ENCODE measurements at regions not wholly inside any gene's neighbourhood (a gene's known extent, or its start where the extent isn't known, plus 50 kb on each side); places are given as distances from the start of the nearest gene placed in this dataset.

DNA sequence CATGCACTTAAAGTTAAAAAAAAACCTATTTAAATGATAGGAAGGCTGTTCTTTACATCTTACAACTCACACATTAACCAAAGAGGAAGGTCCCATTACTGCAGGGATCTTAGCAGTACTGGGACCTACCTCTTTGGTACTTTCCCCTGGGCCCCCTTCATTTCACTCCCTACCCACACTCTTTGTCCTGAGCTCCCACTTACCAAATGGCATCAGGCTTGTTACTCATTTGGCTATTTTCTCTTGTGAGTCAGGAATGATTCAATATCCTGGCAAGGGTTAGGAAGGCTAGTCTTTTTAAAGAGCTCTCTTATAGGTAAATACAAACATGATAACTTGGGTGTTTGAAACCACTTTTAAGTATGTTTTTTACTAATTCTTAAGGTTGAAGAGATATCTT, 117.4 kb upstream of the ELL2 start:
- ATAC-seq (ENCODE audit: low read depth) (no peak), DNase-seq (no peak)
- no peaks in the 10 kb centered on the region for H3K9me3 Mint-ChIP-seq
- H3K27me3 Mint-ChIP-seq = peaks cover 5% of the 10 kb centered on the region
- H3K36me3 Mint-ChIP-seq = peaks cover 2% of the 10 kb centered on the region
- no peak overlapping the region for H3K27ac Mint-ChIP-seq
- H3K4me3 Mint-ChIP-seq = no peak overlapping the region
- POLR2A ChIA-PET = no interaction called here
- H3K4me1 Mint-ChIP-seq = peaks cover 2% of the 10 kb centered on the region

GRCh38 chr5:96076451-96076850, 114.8 kb upstream of the ELL2 start:
- ATAC-seq (ENCODE audit: low read depth) (no peak), DNase-seq (no peak)
- POLR2A ChIA-PET = no interaction called here
- H3K27me3 Mint-ChIP-seq = peaks cover 1% of the 10 kb centered on the region
- H3K36me3 Mint-ChIP-seq = peaks cover 2% of the 10 kb centered on the region
- H3K27ac Mint-ChIP-seq = no peak overlapping the region
- H3K4me3 Mint-ChIP-seq = no peak overlapping the region
- H3K4me1 Mint-ChIP-seq = no peaks in the 10 kb centered on the region
- no peaks in the 10 kb centered on the region for H3K9me3 Mint-ChIP-seq

GRCh38 chr5:96075579-96076289, 114.1 kb upstream of the ELL2 start:
- H3K27me3 Mint-ChIP-seq = peaks cover 1% of the 10 kb centered on the region
- POLR2A ChIA-PET = no interaction called here
- H3K27ac Mint-ChIP-seq = no peak overlapping the region
- ATAC-seq (ENCODE audit: low read depth) = no peak
- no peaks in the 10 kb centered on the region for H3K36me3 Mint-ChIP-seq
- peaks cover under 1% of the 10 kb centered on the region for H3K9me3 Mint-ChIP-seq
- H3K4me3 Mint-ChIP-seq = no peak overlapping the region
- no peak for DNase-seq
- H3K4me1 Mint-ChIP-seq = peaks cover under 1% of the 10 kb centered on the region

DNA sequence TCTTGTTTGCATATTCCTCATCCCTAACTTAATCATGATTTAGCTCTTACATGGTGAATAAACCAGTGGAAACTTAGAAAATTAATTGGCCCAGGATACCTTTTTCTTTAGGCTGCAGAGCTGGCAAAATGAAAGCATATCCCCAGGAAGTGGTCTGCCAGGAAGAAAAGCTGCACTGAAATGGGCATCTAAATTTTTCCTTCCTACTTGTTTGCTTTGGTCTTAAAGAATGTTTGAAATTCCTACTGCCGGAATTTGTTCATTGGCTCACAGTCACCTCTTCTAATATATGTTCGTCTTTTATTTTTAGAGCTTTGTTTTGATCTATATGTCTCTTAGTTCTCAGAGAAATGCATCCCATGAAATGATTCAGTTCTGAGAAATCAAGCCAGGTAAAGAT, 113.2 kb upstream of the ELL2 start:
- DNase-seq (no peak), ATAC-seq (ENCODE audit: low read depth) (no peak)
- Mint-ChIP-seq H3K9me3 (peaks cover 1% of the 10 kb centered on the region), H3K4me3 (no peak overlapping the region), H3K4me1 (peaks cover 6% of the 10 kb centered on the region), H3K27me3 (peaks cover 1% of the 10 kb centered on the region), H3K36me3 (no peaks in the 10 kb centered on the region), H3K27ac (no peak overlapping the region)
- POLR2A ChIA-PET = no interaction called here

GRCh38 chr5:96074460-96074859, 112.8 kb upstream of the ELL2 start:
- Mint-ChIP-seq H3K4me3 (no peak overlapping the region), H3K9me3 (peaks cover 1% of the 10 kb centered on the region), H3K27me3 (peaks cover 1% of the 10 kb centered on the region), H3K36me3 (no peaks in the 10 kb centered on the region), H3K27ac (no peak overlapping the region), H3K4me1 (peaks cover 6% of the 10 kb centered on the region)
- no peak for ATAC-seq (ENCODE audit: low read depth)
- POLR2A ChIA-PET = no interaction called here
- DNase-seq = no peak

GRCh38 chr5:96072791-96073165, 111.1 kb upstream of the ELL2 start:
- H3K9me3 Mint-ChIP-seq = peaks cover 1% of the 10 kb centered on the region
- H3K4me1 Mint-ChIP-seq = peaks cover 6% of the 10 kb centered on the region
- no peak overlapping the region for H3K4me3 Mint-ChIP-seq
- no peaks in the 10 kb centered on the region for H3K27me3 Mint-ChIP-seq
- DNase-seq (no peak), ATAC-seq (ENCODE audit: low read depth) (no peak)
- H3K27ac Mint-ChIP-seq = no peak overlapping the region
- H3K36me3 Mint-ChIP-seq = no peaks in the 10 kb centered on the region
- POLR2A ChIA-PET = no interaction called here

GRCh38 chr5:96072138-96072790, 110.6 kb upstream of the ELL2 start:
- no peaks in the 10 kb centered on the region for H3K36me3 Mint-ChIP-seq
- POLR2A ChIA-PET = no interaction called here
- ATAC-seq (ENCODE audit: low read depth) (no peak), DNase-seq (no peak)
- no peak overlapping the region for H3K4me3 Mint-ChIP-seq
- H3K27me3 Mint-ChIP-seq = no peaks in the 10 kb centered on the region
- no peak overlapping the region for H3K27ac Mint-ChIP-seq
- H3K9me3 Mint-ChIP-seq = peaks cover 1% of the 10 kb centered on the region
- peaks cover 6% of the 10 kb centered on the region for H3K4me1 Mint-ChIP-seq

DNA sequence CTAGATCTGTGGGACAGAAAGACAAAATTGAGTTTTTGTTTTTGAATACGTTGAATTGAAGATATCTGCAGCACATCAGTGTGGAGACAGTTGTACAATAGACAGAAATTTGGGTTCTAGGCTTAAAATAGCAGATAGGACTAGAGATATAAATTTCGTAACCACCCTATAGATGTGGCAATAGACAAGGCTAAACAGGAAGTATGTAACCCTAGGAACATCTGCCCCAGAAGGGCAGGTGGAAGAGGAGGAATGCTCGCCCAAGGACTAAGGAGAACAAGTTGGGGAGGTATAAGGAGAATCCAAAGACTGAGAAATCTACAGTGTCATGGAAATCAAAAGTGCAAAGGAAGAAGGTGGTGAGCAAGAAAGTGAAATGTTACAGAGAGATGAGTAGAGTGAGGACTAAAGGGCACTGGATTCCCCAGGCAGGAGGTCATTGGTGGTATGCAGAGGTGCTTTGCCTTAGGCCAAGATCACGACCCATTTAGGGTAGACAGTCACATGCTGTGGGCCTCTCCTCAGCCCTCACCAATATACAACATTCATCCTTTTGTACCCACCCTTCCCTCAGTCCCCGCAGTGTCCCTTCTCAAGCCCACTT, 109.1 kb upstream of the ELL2 start:
- H3K27ac Mint-ChIP-seq = no peak overlapping the region
- POLR2A ChIA-PET = no interaction called here
- peaks cover 1% of the 10 kb centered on the region for H3K9me3 Mint-ChIP-seq
- H3K4me1 Mint-ChIP-seq = peaks cover 8% of the 10 kb centered on the region
- H3K27me3 Mint-ChIP-seq = no peaks in the 10 kb centered on the region
- H3K4me3 Mint-ChIP-seq = no peak overlapping the region
- no peaks in the 10 kb centered on the region for H3K36me3 Mint-ChIP-seq
- DNase-seq (no peak), ATAC-seq (ENCODE audit: low read depth) (no peak)

GRCh38 chr5:96067894-96068614, 106.4 kb upstream of the ELL2 start:
- Mint-ChIP-seq H3K27me3 (no peaks in the 10 kb centered on the region), H3K27ac (no peak overlapping the region), H3K4me3 (no peak overlapping the region), H3K36me3 (no peaks in the 10 kb centered on the region), H3K9me3 (peaks cover 1% of the 10 kb centered on the region), H3K4me1 (peaks cover 11% of the 10 kb centered on the region)
- POLR2A ChIA-PET = no interaction called here
- ATAC-seq (ENCODE audit: low read depth) (no peak), DNase-seq (no peak)

DNA sequence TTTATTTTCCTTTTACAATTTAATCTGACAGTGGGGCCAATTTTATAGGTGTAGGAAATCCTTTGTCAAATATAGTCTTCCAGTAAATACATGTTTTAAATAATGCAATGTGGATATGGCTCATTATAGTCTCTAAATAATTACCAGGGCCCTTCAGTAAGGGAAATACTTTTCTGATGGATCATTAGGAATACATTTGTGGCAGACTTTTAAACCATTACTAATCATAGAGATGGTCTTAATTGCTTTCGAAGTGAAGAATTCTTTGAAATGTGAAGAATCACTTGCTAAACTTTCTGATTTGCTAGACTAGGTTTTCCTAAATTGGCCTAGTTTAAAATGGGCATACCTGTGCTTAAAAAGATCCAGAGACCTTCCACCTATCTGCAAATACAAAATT, 105.6 kb upstream of the ELL2 start:
- no peak for DNase-seq
- Mint-ChIP-seq H3K4me3 (no peak overlapping the region), H3K27me3 (no peaks in the 10 kb centered on the region), H3K4me1 (peaks cover 11% of the 10 kb centered on the region), H3K9me3 (peaks cover 1% of the 10 kb centered on the region), H3K36me3 (no peaks in the 10 kb centered on the region), H3K27ac (no peak overlapping the region)
- no peak for ATAC-seq (ENCODE audit: low read depth)
- POLR2A ChIA-PET = no interaction called here

GRCh38 chr5:96066386-96066719, 104.7 kb upstream of the ELL2 start:
- Mint-ChIP-seq H3K4me1 (peaks cover 11% of the 10 kb centered on the region), H3K4me3 (no peak overlapping the region), H3K36me3 (no peaks in the 10 kb centered on the region), H3K27ac (no peak overlapping the region), H3K9me3 (peaks cover 3% of the 10 kb centered on the region), H3K27me3 (no peaks in the 10 kb centered on the region)
- POLR2A ChIA-PET = no interaction called here
- DNase-seq = no peak
- no peak for ATAC-seq (ENCODE audit: low read depth)

DNA sequence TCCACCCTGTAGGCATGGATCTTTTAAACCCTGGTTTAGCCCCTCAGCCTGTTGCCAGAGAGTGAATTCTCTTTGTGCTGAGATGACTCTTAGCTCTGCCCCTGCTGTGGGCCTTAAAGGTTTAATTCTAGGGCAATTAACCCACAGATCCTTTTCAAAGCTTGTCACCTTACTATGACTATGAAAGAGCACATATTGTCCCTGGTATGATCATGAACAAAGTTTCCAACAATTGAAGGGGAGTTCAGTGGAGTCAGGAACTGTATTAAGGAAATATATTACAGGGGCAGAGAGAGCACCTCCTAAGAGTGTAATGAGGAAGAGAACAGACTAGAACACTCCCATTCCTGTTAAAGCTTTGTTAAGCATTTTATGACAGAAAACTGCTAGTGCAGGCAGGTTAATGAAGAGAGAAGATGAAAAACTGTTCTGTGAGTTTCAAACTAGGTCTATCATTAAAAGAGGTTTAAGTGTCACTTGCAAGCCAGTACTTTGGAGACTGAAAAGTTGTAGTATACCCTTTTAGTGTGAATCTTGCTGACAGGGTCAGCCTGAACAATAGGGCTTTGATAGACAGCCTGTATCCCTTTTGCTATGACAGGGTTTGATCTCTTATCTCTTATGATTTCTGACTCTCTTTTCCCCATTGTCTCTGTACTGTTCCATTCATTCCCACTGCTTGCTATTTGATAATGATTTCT, 104.2 kb upstream of the ELL2 start:
- ATAC-seq (ENCODE audit: low read depth) = peak; percentile 18
- no peaks in the 10 kb centered on the region for H3K27me3 Mint-ChIP-seq
- no peaks in the 10 kb centered on the region for H3K36me3 Mint-ChIP-seq
- POLR2A ChIA-PET = no interaction called here
- no peak overlapping the region for H3K4me3 Mint-ChIP-seq
- H3K9me3 Mint-ChIP-seq = peaks cover 4% of the 10 kb centered on the region
- DNase-seq = no peak
- peaks cover 11% of the 10 kb centered on the region for H3K4me1 Mint-ChIP-seq
- no peak overlapping the region for H3K27ac Mint-ChIP-seq

- no peak overlapping the region for H3K27ac Mint-ChIP-seq
- no peaks in the 10 kb centered on the region for H3K27me3 Mint-ChIP-seq
- H3K9me3 Mint-ChIP-seq = peaks cover 3% of the 10 kb centered on the region
- no peak overlapping the region for H3K4me3 Mint-ChIP-seq
- POLR2A ChIA-PET = no interaction called here
- ATAC-seq (ENCODE audit: low read depth) (no peak), DNase-seq (no peak)
- H3K4me1 Mint-ChIP-seq = peaks cover 5% of the 10 kb centered on the region
- no peaks in the 10 kb centered on the region for H3K36me3 Mint-ChIP-seq
These were observed 103.2 kb upstream of the ELL2 start for GRCh38 chr5:96064877-96065276.

Measured in activated naive CD8-positive, alpha-beta T cell treated with anti-CD3 and anti-CD28 coated beads, Interleukin-2, amount 10 ng/mL, durations not matched to agents 7 days and 5 days (primary cell).